GM23248 (cell line): ENCODE measurements at regions not wholly inside any gene's neighbourhood (a gene's known extent, or its start where the extent isn't known, plus 50 kb on each side); places are given as distances from the start of the nearest gene placed in this dataset.
"Not testable (repeated sequence)": the region's sequence is repeated elsewhere in the genome, so short reads cannot be mapped to it uniquely, and the experiment has no call there.

ENCODE experiments used
- DNase-seq: peaks from one replicate; pipeline ENCODE4 v3.0.0-alpha.2; 2015
- H2AFZ ChIP-seq: fragments of 200-600 bp; sonication (generic); 2 replicates; pipeline ENCODE4 v1.6.1; 2016; ENCODE audit warnings: antibody characterized with exemption
- H3F3A ChIP-seq: fragments of 200-600 bp; sonication (generic); 2 replicates; pipeline ENCODE4 v1.6.1; 2016; ENCODE audit warnings: mild to moderate bottlenecking, antibody characterized with exemption, mixed run types; ENCODE audit not compliant: insufficient read depth
- H3K27ac ChIP-seq: fragments of 200-600 bp; sonication (generic); 2 replicates; pipeline ENCODE4 v1.5.1; 2016; ENCODE audit warnings: mild to moderate bottlenecking
- H3K27me3 ChIP-seq: fragments of 200-600 bp; sonication (generic); replicated peaks from 2 replicates; pipeline ENCODE4 v1.6.1; 2016; ENCODE audit warnings: mild to moderate bottlenecking; ENCODE audit not compliant: insufficient read depth
- H3K36me3 ChIP-seq: fragments of 200-600 bp; sonication (generic); 2 replicates; pipeline ENCODE4 v1.6.1; 2016; ENCODE audit warnings: low read depth, mild to moderate bottlenecking
- H3K4me1 ChIP-seq: fragments of 200-600 bp; sonication (generic); 2 replicates; pipeline ENCODE4 v1.6.1; 2016; ENCODE audit warnings: mild to moderate bottlenecking; ENCODE audit not compliant: insufficient read depth
- H3K4me2 ChIP-seq: fragments of 200-600 bp; sonication (generic); one replicate; pipeline ENCODE4 v1.6.1; 2016; ENCODE audit warnings: mild to moderate bottlenecking; ENCODE audit not compliant: unreplicated experiment
- H3K4me3 ChIP-seq: fragments of 200-600 bp; sonication (generic); 2 replicates; pipeline ENCODE4 v1.5.1; 2016; ENCODE audit warnings: mild to moderate bottlenecking
- H3K79me2 ChIP-seq: fragments of 200-600 bp; sonication (generic); 2 replicates; pipeline ENCODE4 v1.6.1; 2016; ENCODE audit warnings: mild to moderate bottlenecking; ENCODE audit not compliant: insufficient read depth
- H3K9ac ChIP-seq: fragments of 200-600 bp; sonication (generic); 2 replicates; pipeline ENCODE4 v1.6.1; 2016; ENCODE audit warnings: mild to moderate bottlenecking
- H3K9me2 ChIP-seq: fragments of 200-600 bp; sonication (generic); 2 replicates; pipeline ENCODE4 v1.6.1; 2016; ENCODE audit warnings: mixed run types, mild to moderate bottlenecking, moderate library complexity; ENCODE audit not compliant: insufficient read depth
- H3K9me3 ChIP-seq: fragments of 200-600 bp; sonication (generic); one replicate; pipeline ENCODE4 v1.6.1; 2017; ENCODE audit warnings: low read depth
- H4K20me1 ChIP-seq: fragments of 200-600 bp; sonication (generic); 2 replicates; pipeline ENCODE4 v1.6.0; 2016; ENCODE audit not compliant: insufficient read depth
- EZH2 ChIP-seq: fragments of 200-600 bp; sonication (generic); IDR thresholded peaks from 2 replicates; pipeline ENCODE4 v1.6.1; 2018; ENCODE audit warnings: antibody characterized with exemption, mild to moderate bottlenecking; ENCODE audit not compliant: insufficient read depth, poor library complexity, severe bottlenecking
- EZH2phosphoT487 ChIP-seq: fragments of 200-600 bp; sonication (generic); IDR thresholded peaks from 2 replicates; pipeline ENCODE4 v1.6.1; 2018; ENCODE audit warnings: antibody characterized with exemption, moderate library complexity, mild to moderate bottlenecking, low read depth; ENCODE audit not compliant: insufficient read depth
- WGBS, 2 experiments: methylation state at CpG; one replicate each; pipeline ENCODE4 v1.1.6; 2015 to 2017; ENCODE audit warnings: low lambda C conversion rate in 2 of 2, low coverage in 1 of 2; ENCODE audit errors: missing lambda C conversion rate in 2 of 2; 5-methylcytosine and 5-hydroxymethylcytosine counted together
- in situ Hi-C: fragments of 300-500 bp; cut with MboI; formaldehyde crosslinking; loops from 2 replicates; pipeline ENCODE4 v1.15.0; 2020

GRCh38 chr2:55776479-55776878 is 82.8 kb upstream of the PNPT1 start:
- no peak for TF ChIP-seq EZH2phosphoT487
- no peak for TF ChIP-seq EZH2
- peaks cover 5% of the 10 kb centered on the region; the same call in 1 of the 2 replicates for H3F3A ChIP-seq
- no peak overlapping the region for H3K27ac ChIP-seq
- H3K9me3 ChIP-seq: no peaks in the 10 kb centered on the region
- H3K4me2 ChIP-seq: no peak overlapping the region
- no peak for DNase-seq
- no peaks in the 10 kb centered on the region for H3K36me3 ChIP-seq
- no peak overlapping the region for H2AFZ ChIP-seq
- in situ Hi-C loops: no loop called here
- H3K9ac ChIP-seq: no peak overlapping the region
- H3K4me1 ChIP-seq: peaks cover 34% of the 10 kb centered on the region
- H3K9me2 ChIP-seq: no peaks in the 10 kb centered on the region
- no peaks in the 10 kb centered on the region for H3K79me2 ChIP-seq
- H4K20me1 ChIP-seq: no peaks in the 10 kb centered on the region
- H3K4me3 ChIP-seq: no peak overlapping the region
- no peaks in the 10 kb centered on the region for H3K27me3 ChIP-seq
- 82 to 91% methylated on average over 2 of the region's 2 CpGs for WGBS, 2 experiments

- TF ChIP-seq EZH2 (no peak), EZH2phosphoT487 (no peak)
These were observed 82.2 kb upstream of the PNPT1 start for GRCh38 chr2:55775828-55776227.

GRCh38 chr2:55773651-55774050 is 80.0 kb upstream of the PNPT1 start:
- H3K9me3 ChIP-seq, H3K27ac ChIP-seq, H3K36me3 ChIP-seq, H3K27me3 ChIP-seq, H3K4me2 ChIP-seq, H3K9ac ChIP-seq, H4K20me1 ChIP-seq, H3K4me3 ChIP-seq, H3K79me2 ChIP-seq, in situ Hi-C loops, H3K9me2 ChIP-seq, H3F3A ChIP-seq, DNase-seq, H2AFZ ChIP-seq: not testable (repeated sequence)
- 70% methylated on average over 4 of the region's 31 CpGs; no CpG with 5 or more reads in 1 of the 2 experiments for WGBS, 2 experiments
- peaks cover 30% of the 10 kb centered on the region for H3K4me1 ChIP-seq

More at GRCh38 chr2:55775828-55776227, 82.2 kb upstream of the PNPT1 start:
- H3K36me3 ChIP-seq: no peaks in the 10 kb centered on the region
- no peak overlapping the region for H2AFZ ChIP-seq
- H3K9ac ChIP-seq: no peak overlapping the region
- H3F3A ChIP-seq: peaks cover 5% of the 10 kb centered on the region; the same call in 1 of the 2 replicates
- no peak overlapping the region for H3K27ac ChIP-seq
- H3K27me3 ChIP-seq: no peaks in the 10 kb centered on the region
- no peaks in the 10 kb centered on the region for H3K9me2 ChIP-seq
- peaks cover 36% of the 10 kb centered on the region for H3K4me1 ChIP-seq
- H3K4me3 ChIP-seq: no peak overlapping the region
- H4K20me1 ChIP-seq: no peaks in the 10 kb centered on the region
- no peak overlapping the region for H3K4me2 ChIP-seq
- 76 to 79% methylated on average over 4 of the region's 4 CpGs for WGBS, 2 experiments
- no peaks in the 10 kb centered on the region for H3K9me3 ChIP-seq
- H3K79me2 ChIP-seq: no peaks in the 10 kb centered on the region
- in situ Hi-C loops: no loop called here
- DNase-seq: no peak

GRCh38 chr2:55772109-55772980 is 78.7 kb upstream of the PNPT1 start:
- Histone ChIP-seq H3K9ac (no peak overlapping the region), H3K27me3 (no peaks in the 10 kb centered on the region), H3K4me1 (peaks cover 35% of the 10 kb centered on the region), H3K4me2 (no peak overlapping the region), H3K9me2 (no peaks in the 10 kb centered on the region), H3K4me3 (no peak overlapping the region), H4K20me1 (no peaks in the 10 kb centered on the region), H3F3A (peaks cover 7% of the 10 kb centered on the region), H2AFZ (peak overlapping the region; percentile 32; the same call in 1 of the 2 replicates), H3K9me3 (no peaks in the 10 kb centered on the region), H3K79me2 (no peaks in the 10 kb centered on the region), H3K36me3 (no peaks in the 10 kb centered on the region), H3K27ac (no peak overlapping the region)
- TF ChIP-seq EZH2phosphoT487 (no peak), EZH2 (no peak)
- in situ Hi-C loops: no loop called here
- 81 to 86% methylated on average over 7 of the region's 7 CpGs for WGBS, 2 experiments
- DNase-seq: no peak
